T-cell (primary cell): ENCODE measurements at regions not wholly inside any gene's neighbourhood (a gene's known extent, or its start where the extent isn't known, plus 50 kb on each side); places are given as distances from the start of the nearest gene placed in this dataset.

ENCODE experiments used
- ATAC-seq, 4 experiments: fragments of 200-7000 bp in 3 of 4; fragments of 150-1000 bp in 1 of 4; cut with Tn5 transposase; replicated peaks in 1 of 4; 1 replicate in 3 of 4; 2 replicates in 1 of 4; pipeline ENCODE4 v1.10.0; 2021; ENCODE audit warnings: moderate library complexity in 3 of 4, mild to moderate bottlenecking in 2 of 4, moderate number of reproducible peaks in 1 of 4
- CTCF ChIA-PET, 2 donors: fragments of 300-600 bp; sonication (Branson Sonifier 250); formaldehyde crosslinking; loops; one replicate each; lab custom pipeline; 2022; ENCODE audit warnings: antibody characterized with exemption in 2 of 2; lab: Charles Lee
- POLR2A ChIA-PET, 2 donors: fragments of 300-600 bp; sonication (Branson Sonifier 250); formaldehyde crosslinking; loops; one replicate each; lab custom pipeline; 2022; ENCODE audit warnings: antibody characterized with exemption in 2 of 2; lab: Charles Lee
- DNase-seq, 35 experiments: peaks; one replicate each; pipeline versions ENCODE4 v3.0.0 to v3.0.0-alpha.2; 2013 to 2023
- H3K27ac ChIP-seq: one replicate; pipeline ENCODE4 v1.5.1; 2013; ENCODE audit warnings: low read length
- H3K27me3 ChIP-seq, 2 experiments: replicated peaks in 1 of 2; 1 replicate in 1 of 2; 2 replicates in 1 of 2; pipeline versions ENCODE4 v1.6.1 to v1.7.0; 2013; ENCODE audit warnings: low read length in 1 of 2, mixed read lengths in 1 of 2; ENCODE audit not compliant: control insufficient read depth in 2 of 2, insufficient read depth in 2 of 2; ENCODE audit errors: extremely low read depth in 1 of 2
- H3K36me3 ChIP-seq, 2 donors: 1 replicate in 1 of 2; 2 replicates in 1 of 2; pipeline versions ENCODE4 v1.6.1 to v1.7.0; 2013; ENCODE audit warnings: low read length in 1 of 2; ENCODE audit not compliant: control insufficient read depth in 2 of 2, insufficient read depth in 1 of 2; ENCODE audit errors: extremely low read depth in 1 of 2
- H3K4me1 ChIP-seq, 2 experiments: 1 replicate in 1 of 2; 2 replicates in 1 of 2; pipeline versions ENCODE4 v1.6.1 to v1.7.0; 2013; ENCODE audit warnings: low read length in 2 of 2, mixed read lengths in 1 of 2; ENCODE audit not compliant: insufficient read depth in 2 of 2, control insufficient read depth in 1 of 2; ENCODE audit errors: extremely low read depth in 1 of 2
- H3K4me3 ChIP-seq, 2 donors: 1 replicate in 1 of 2; 2 replicates in 1 of 2; pipeline versions ENCODE4 v1.5.1 to v1.7.0; 2013; ENCODE audit warnings: mild to moderate bottlenecking in 2 of 2, low read length in 1 of 2, moderate library complexity in 1 of 2; ENCODE audit not compliant: control insufficient read depth in 1 of 2; ENCODE audit errors: extremely low read depth in 1 of 2
- H3K9me3 ChIP-seq: 2 replicates; pipeline ENCODE4 v1.7.0; 2013
- H3K27ac Mint-ChIP-seq, 2 donors: one replicate each; pipeline ENCODE4 v1.8.0; 2020 to 2021; ENCODE audit warnings: mild to moderate bottlenecking in 2 of 2, mixed read lengths in 2 of 2
- H3K27me3 Mint-ChIP-seq, 2 donors: one replicate each; pipeline ENCODE4 v1.8.0; 2021 to 2022; ENCODE audit warnings: mixed read lengths in 2 of 2
- H3K36me3 Mint-ChIP-seq: one replicate; pipeline ENCODE4 v1.8.0; 2021; ENCODE audit warnings: mixed read lengths
- H3K4me1 Mint-ChIP-seq, 3 donors: one replicate each; pipeline ENCODE4 v1.8.0; 2020 to 2022; ENCODE audit warnings: mixed read lengths in 3 of 3, mild to moderate bottlenecking in 1 of 3
- H3K4me3 Mint-ChIP-seq, 3 donors: one replicate each; pipeline ENCODE4 v1.8.0; 2020 to 2022; ENCODE audit warnings: mild to moderate bottlenecking in 3 of 3, mixed read lengths in 3 of 3, moderate library complexity in 3 of 3
- H3K9me3 Mint-ChIP-seq, 3 donors: one replicate each; pipeline ENCODE4 v1.8.0; 2020 to 2022; ENCODE audit warnings: mixed read lengths in 3 of 3
- WGBS: methylation state at CpG from one replicate; pipeline ENCODE4 v1.1.5; 2013; ENCODE audit warnings: missing lambda C conversion rate; ENCODE audit not compliant: insufficient coverage; 5-methylcytosine and 5-hydroxymethylcytosine counted together

DNA sequence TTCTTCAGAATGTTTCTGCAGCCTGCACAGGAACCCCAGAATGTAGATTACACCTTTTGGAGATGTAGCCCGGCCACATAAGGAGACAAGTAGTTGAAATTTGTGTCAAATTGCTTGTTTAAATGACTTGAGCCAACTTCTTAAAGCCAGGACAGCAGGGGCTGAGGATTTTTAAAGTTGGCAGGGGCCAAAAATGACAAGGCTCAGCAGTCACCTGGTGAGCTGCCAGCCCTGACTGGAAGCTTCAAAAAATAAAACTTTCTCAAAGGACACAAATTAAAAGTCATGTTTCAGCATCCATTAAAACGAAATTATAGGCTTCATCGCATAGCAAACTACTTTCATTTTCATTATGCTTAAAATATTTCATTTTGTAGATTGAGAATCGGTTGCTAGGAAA is 340.3 kb upstream of the WWC1 start:
- Mint-ChIP-seq H3K27me3 (no peaks in the 10 kb centered on the region), H3K9me3 (peaks cover 0 to 5% (median 0%) of the 10 kb centered on the region in 3 donors), H3K36me3 (no peaks in the 10 kb centered on the region), H3K4me3 (no peak overlapping the region), H3K4me1 (peaks cover 0 to 6% (median 0%) of the 10 kb centered on the region in 3 donors), H3K27ac (no peak overlapping the region)
- DNase-seq, result no peak
- no peak for ATAC-seq
- Histone ChIP-seq H3K4me1 (no peaks in the 10 kb centered on the region), H3K9me3 (no peaks in the 10 kb centered on the region), H3K27ac (no peak overlapping the region), H3K36me3 (no peaks in the 10 kb centered on the region), H3K27me3 (no peaks in the 10 kb centered on the region), H3K4me3 (no peak overlapping the region)
- CTCF ChIA-PET, result no interaction called here
- 40% methylated on average over 1 of the region's 4 CpGs for WGBS
- POLR2A ChIA-PET, result no interaction called here

GRCh38 chr5:167952278-167952995 is 339.0 kb upstream of the WWC1 start:
- no peaks in the 10 kb centered on the region for H3K4me1 ChIP-seq
- POLR2A ChIA-PET, result interaction anchor here in 1 of 2 donors (0.5 kb wide), 1 partner anchor 31 kb away, joined by 3 read pairs; no protein-coding TSS in a partner anchor
- no peak overlapping the region for H3K27ac Mint-ChIP-seq
- ATAC-seq, result no peak
- H3K4me3 Mint-ChIP-seq, result no peak overlapping the region
- H3K27me3 ChIP-seq, result no peaks in the 10 kb centered on the region
- H3K27ac ChIP-seq, result no peak overlapping the region
- no peak for DNase-seq
- peaks cover 2 to 10% (median 4%) of the 10 kb centered on the region in 3 donors for H3K9me3 Mint-ChIP-seq
- no peak overlapping the region for H3K4me3 ChIP-seq
- CTCF ChIA-PET, result no interaction called here
- 88% methylated on average over 14 of the region's 19 CpGs for WGBS
- H3K27me3 Mint-ChIP-seq, result no peaks in the 10 kb centered on the region
- no peaks in the 10 kb centered on the region for H3K36me3 Mint-ChIP-seq
- no peaks in the 10 kb centered on the region for H3K9me3 ChIP-seq
- H3K36me3 ChIP-seq, result no peaks in the 10 kb centered on the region
- peaks cover 0 to 6% (median 0%) of the 10 kb centered on the region in 3 donors for H3K4me1 Mint-ChIP-seq

DNA sequence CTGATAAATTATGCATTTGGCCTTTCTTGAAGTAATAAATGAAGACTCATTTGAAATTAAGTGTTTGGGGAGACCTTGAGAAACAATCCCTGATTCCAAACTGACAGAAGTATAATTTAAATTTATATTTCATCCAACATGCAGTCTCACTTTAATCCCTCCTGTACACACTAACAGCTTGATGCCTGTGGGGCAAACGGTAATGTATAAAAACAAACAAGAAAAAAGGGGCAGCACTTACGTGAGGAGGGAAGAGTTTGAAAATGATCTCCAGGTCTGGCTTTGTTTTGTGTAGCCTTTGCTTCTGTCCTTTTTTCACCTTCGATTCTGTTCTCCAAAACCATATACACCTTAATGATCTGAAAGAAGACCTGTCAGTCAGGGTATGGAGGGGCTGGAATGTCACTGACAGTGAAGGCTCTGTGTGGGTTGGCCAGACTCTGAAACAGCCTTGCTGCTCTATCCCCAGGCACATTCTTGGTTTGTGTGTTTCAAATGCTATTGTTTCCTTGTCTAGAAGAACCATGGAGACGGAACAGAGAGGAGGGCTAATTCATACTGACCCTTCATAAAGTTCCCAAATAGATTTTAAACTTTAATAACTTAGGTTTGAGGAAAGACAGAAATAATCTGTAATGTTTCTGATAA is 338.2 kb upstream of the WWC1 start:
- Histone ChIP-seq H3K4me3 (no peak overlapping the region), H3K4me1 (no peaks in the 10 kb centered on the region), H3K9me3 (no peaks in the 10 kb centered on the region), H3K27me3 (no peaks in the 10 kb centered on the region), H3K27ac (no peak overlapping the region), H3K36me3 (no peaks in the 10 kb centered on the region)
- Mint-ChIP-seq H3K36me3 (no peaks in the 10 kb centered on the region), H3K4me3 (no peak overlapping the region), H3K4me1 (peaks cover 0 to 6% (median 0%) of the 10 kb centered on the region in 3 donors), H3K27ac (no peak overlapping the region), H3K27me3 (no peaks in the 10 kb centered on the region), H3K9me3 (peaks cover 5 to 17% (median 6%) of the 10 kb centered on the region in 3 donors)
- no peak for ATAC-seq
- no CpG with 5 or more reads among the region's 4 CpGs for WGBS
- no peak for DNase-seq
- ChIA-PET POLR2A (interaction anchor here in 1 of 2 donors (0.5 kb wide), 1 partner anchor 30 kb away, joined by 3 read pairs; no protein-coding TSS in a partner anchor), CTCF (no interaction called here)

DNA sequence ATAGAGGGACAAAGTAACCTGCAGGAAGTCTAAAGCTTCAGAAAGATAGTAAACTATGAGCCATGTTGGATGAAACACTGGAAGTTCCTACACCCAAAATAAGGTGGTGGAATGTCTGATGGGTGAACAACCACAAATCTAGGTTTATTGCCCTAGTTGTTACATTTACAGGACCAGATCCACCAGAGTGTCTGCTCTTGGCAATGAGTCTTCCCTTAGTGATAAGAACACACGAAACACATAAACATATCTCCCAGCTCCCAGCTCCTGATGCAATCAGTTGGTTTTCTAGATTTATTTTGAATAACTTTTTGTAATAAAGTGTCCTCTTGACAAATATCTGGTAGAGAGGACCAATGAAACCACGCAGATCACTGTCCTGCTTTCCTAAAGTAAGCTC is 329.7 kb upstream of the WWC1 start:
- no peak for DNase-seq
- POLR2A ChIA-PET, result no interaction called here
- no peak for ATAC-seq
- Histone ChIP-seq H3K36me3 (no peaks in the 10 kb centered on the region), H3K9me3 (no peaks in the 10 kb centered on the region), H3K4me1 (no peaks in the 10 kb centered on the region), H3K27ac (no peak overlapping the region), H3K4me3 (no peak overlapping the region), H3K27me3 (peaks cover 0 to 7% of the 10 kb centered on the region in 2 experiments)
- Mint-ChIP-seq H3K4me1 (no peaks in the 10 kb centered on the region), H3K4me3 (no peak overlapping the region), H3K36me3 (no peaks in the 10 kb centered on the region), H3K27ac (no peak overlapping the region), H3K9me3 (peaks cover 9 to 13% (median 9%) of the 10 kb centered on the region in 3 donors), H3K27me3 (peaks cover 0 to 2% of the 10 kb centered on the region in 2 donors)
- WGBS, result 40% methylated on average over 1 of the region's 2 CpGs
- CTCF ChIA-PET, result no interaction called here

DNA sequence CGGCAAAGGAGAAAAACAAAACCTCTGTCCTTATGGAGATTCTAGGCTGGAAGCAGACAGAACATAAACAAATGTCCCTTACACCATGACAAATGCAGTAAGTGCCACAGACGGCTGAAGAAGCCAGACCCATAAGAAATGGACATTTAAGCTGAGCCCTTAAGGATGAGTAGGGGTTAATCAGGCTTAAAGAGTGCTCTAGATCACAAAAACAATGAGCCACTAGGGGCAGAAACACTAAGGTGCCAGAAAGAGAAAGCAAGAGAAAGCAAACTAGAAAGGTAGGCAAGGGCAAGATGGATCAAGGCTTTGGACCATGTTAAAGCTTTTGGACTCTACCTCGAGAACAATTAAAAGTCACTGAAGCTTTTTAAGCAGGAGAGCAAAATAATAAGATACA is 326.9 kb upstream of the WWC1 start:
- H3K36me3 Mint-ChIP-seq, result no peaks in the 10 kb centered on the region
- Histone ChIP-seq H3K4me3 (no peak overlapping the region), H3K27ac (no peak overlapping the region), H3K4me1 (no peaks in the 10 kb centered on the region), H3K36me3 (no peaks in the 10 kb centered on the region), H3K9me3 (no peaks in the 10 kb centered on the region), H3K27me3 (peaks cover 0 to 7% of the 10 kb centered on the region in 2 experiments)
- no peak for DNase-seq
- no peak overlapping the region for H3K4me3 Mint-ChIP-seq
- no peak for ATAC-seq
- no peaks in the 10 kb centered on the region for H3K4me1 Mint-ChIP-seq
- POLR2A ChIA-PET, result no interaction called here
- CTCF ChIA-PET, result no interaction called here
- no CpG with 5 or more reads among the region's 3 CpGs for WGBS
- H3K27me3 Mint-ChIP-seq, result peaks cover 0 to 2% of the 10 kb centered on the region in 2 donors
- H3K9me3 Mint-ChIP-seq, result peaks cover 0 to under 1% (median 0%) of the 10 kb centered on the region in 3 donors
- no peak overlapping the region for H3K27ac Mint-ChIP-seq

DNA sequence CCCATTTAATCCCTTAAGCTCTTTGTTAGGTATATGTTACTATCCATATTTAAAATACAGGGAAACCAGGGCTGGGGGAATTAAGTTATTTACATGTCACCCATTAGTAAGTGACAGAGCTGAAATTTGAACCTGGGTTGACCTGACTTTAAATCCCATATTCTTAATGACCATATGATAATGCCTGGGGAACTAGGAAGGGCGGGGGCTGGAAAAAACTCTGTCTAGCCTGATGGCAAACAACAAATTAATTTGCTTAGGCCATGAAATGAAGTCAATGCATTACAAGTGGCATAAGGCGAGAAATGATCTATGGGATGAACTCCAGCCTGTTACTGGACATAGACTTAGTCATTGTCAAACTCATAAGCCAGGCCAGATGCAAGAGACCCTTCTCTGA is 325.7 kb upstream of the WWC1 start:
- Mint-ChIP-seq H3K27ac (no peak overlapping the region), H3K27me3 (peaks cover 0 to 2% of the 10 kb centered on the region in 2 donors), H3K4me1 (no peaks in the 10 kb centered on the region), H3K4me3 (no peak overlapping the region), H3K9me3 (peaks cover 0 to 3% (median 0%) of the 10 kb centered on the region in 3 donors), H3K36me3 (no peaks in the 10 kb centered on the region)
- Histone ChIP-seq H3K36me3 (no peaks in the 10 kb centered on the region), H3K9me3 (no peaks in the 10 kb centered on the region), H3K4me3 (no peak overlapping the region), H3K4me1 (no peaks in the 10 kb centered on the region), H3K27ac (no peak overlapping the region), H3K27me3 (peaks cover 0 to 3% of the 10 kb centered on the region in 2 experiments)
- ChIA-PET POLR2A (no interaction called here), CTCF (no interaction called here)
- DNase-seq (no peak), ATAC-seq (no peak)
- 38% methylated on average over 1 of the region's 2 CpGs for WGBS
